Activated T-helper 9 cell treated with anti-CD3 and anti-CD28 coated beads, Interleukin-2, amount 50 U/mL, for 16 hours (primary cell): ENCODE measurements at regions not wholly inside any gene's neighbourhood (a gene's known extent, or its start where the extent isn't known, plus 50 kb on each side); places are given as distances from the start of the nearest gene placed in this dataset.
"Not testable (repeated sequence)": the region's sequence is repeated elsewhere in the genome, so short reads cannot be mapped to it uniquely, and the experiment has no call there.

Experiments used
- DNase-seq: peaks from one replicate; pipeline ENCODE4 v3.0.0-alpha.2; 2020; ENCODE audit warnings: low read depth

GRCh38 chr21:35521852-35522505 lies 472.9 kb upstream of the RUNX1 start:
- DNase-seq = no peak

GRCh38 chr21:35521293-35521692 lies 472.2 kb upstream of the RUNX1 start:
- no peak for DNase-seq

GRCh38 chr21:35520856-35521255 lies 471.8 kb upstream of the RUNX1 start:
- no peak for DNase-seq

- no peak for DNase-seq
Measured at GRCh38 chr21:35520302-35520701, 471.2 kb upstream of the RUNX1 start.

- no peak for DNase-seq
Measured at GRCh38 chr21:35517865-35518264, 468.8 kb upstream of the RUNX1 start.

- DNase-seq = not testable (repeated sequence)
Measured at GRCh38 chr21:35516292-35516691, 467.2 kb upstream of the RUNX1 start.

- no peak for DNase-seq
Measured at GRCh38 chr21:35512346-35512745, 463.2 kb upstream of the RUNX1 start.

- no peak for DNase-seq
Measured at GRCh38 chr21:35511696-35512162, 462.6 kb upstream of the RUNX1 start.

GRCh38 chr21:35510957-35511695 lies 462.0 kb upstream of the RUNX1 start:
- DNase-seq = no peak

GRCh38 chr21:35510294-35510693 lies 461.2 kb upstream of the RUNX1 start:
- no peak for DNase-seq

- no peak for DNase-seq
Measured at GRCh38 chr21:35509001-35509704, 460.1 kb upstream of the RUNX1 start.

- DNase-seq = no peak
Measured at GRCh38 chr21:35508139-35508888, 459.2 kb upstream of the RUNX1 start.

GRCh38 chr21:35507181-35507759 lies 458.2 kb upstream of the RUNX1 start:
- DNase-seq = no peak

GRCh38 chr21:35506771-35507170 lies 457.7 kb upstream of the RUNX1 start:
- no peak for DNase-seq

GRCh38 chr21:35506352-35506751 lies 457.2 kb upstream of the RUNX1 start:
- DNase-seq = no peak

- DNase-seq = no peak
Measured at GRCh38 chr21:35504951-35505466, 455.9 kb upstream of the RUNX1 start.

GRCh38 chr21:35504277-35504676 lies 455.2 kb upstream of the RUNX1 start:
- DNase-seq = no peak

GRCh38 chr21:35503671-35504070 lies 454.6 kb upstream of the RUNX1 start:
- no peak for DNase-seq

GRCh38 chr21:35502821-35503220 lies 453.7 kb upstream of the RUNX1 start:
- no peak for DNase-seq

- DNase-seq = not testable (repeated sequence)
Measured at GRCh38 chr21:35497522-35497921, 448.4 kb upstream of the RUNX1 start.

GRCh38 chr21:35491920-35492678 lies 443.0 kb upstream of the RUNX1 start:
- no peak for DNase-seq
